Omental fat pad (tissue), 3 donors: ENCODE measurements at regions not wholly inside any gene's neighbourhood (a gene's known extent, or its start where the extent isn't known, plus 50 kb on each side); places are given as distances from the start of the nearest gene placed in this dataset.

Experiments
- ATAC-seq: fragments of 150-250 bp; one replicate; pipeline ENCODE4 v1.9.1; 2016; ENCODE audit warnings: mild to moderate bottlenecking, moderate library complexity; ENCODE audit not compliant: low FRiP score
- DNase-seq: peaks from one replicate; pipeline ENCODE4 v3.0.0-alpha.2; 2019; ENCODE audit warnings: low spot score
- CTCF ChIP-seq, 3 donors: fragments of 450-650 bp; IDR thresholded peaks; one replicate each; pipeline ENCODE4 v1.5.1; 2016 to 2017; ENCODE audit warnings: antibody characterized with exemption in 3 of 3, mild to moderate bottlenecking in 3 of 3, moderate library complexity in 2 of 3

GRCh38 chr13:107907065-107907805, 308.1 kb downstream of the LIG4 start:
- no peak for DNase-seq
- no peak for ATAC-seq
- no peak for TF ChIP-seq CTCF (IDR thresholded peaks at IDR 0.05)

- ATAC-seq (no peak), DNase-seq (no peak)
- TF ChIP-seq CTCF (IDR thresholded peaks at IDR 0.05) = no peak
These were observed 309.2 kb downstream of the LIG4 start for GRCh38 chr13:107906131-107906530.

GRCh38 chr13:107901996-107902562, 313.3 kb downstream of the LIG4 start:
- ATAC-seq = no peak
- DNase-seq = no peak
- no peak for TF ChIP-seq CTCF (IDR thresholded peaks at IDR 0.05)

GRCh38 chr13:107901230-107901629, 314.1 kb downstream of the LIG4 start:
- DNase-seq (no peak), ATAC-seq (no peak)
- no peak for TF ChIP-seq CTCF (IDR thresholded peaks at IDR 0.05)

GRCh38 chr13:107900775-107901174, 314.6 kb downstream of the LIG4 start:
- no peak for ATAC-seq
- DNase-seq = no peak
- TF ChIP-seq CTCF (IDR thresholded peaks at IDR 0.05) = no peak

- DNase-seq (no peak), ATAC-seq (no peak)
- TF ChIP-seq CTCF (IDR thresholded peaks at IDR 0.05) = no peak
These were observed 329.2 kb downstream of the LIG4 start for GRCh38 chr13:107886118-107886517.

GRCh38 chr13:107884564-107884963, 330.8 kb downstream of the LIG4 start:
- DNase-seq = no peak
- no peak for ATAC-seq
- TF ChIP-seq CTCF (IDR thresholded peaks at IDR 0.05) = no peak
